ENCODE measurements at regions not wholly inside any gene's neighbourhood (a gene's known extent, or its start where the extent isn't known, plus 50 kb on each side); places are given as distances from the start of the nearest gene placed in this dataset.

DNA sequence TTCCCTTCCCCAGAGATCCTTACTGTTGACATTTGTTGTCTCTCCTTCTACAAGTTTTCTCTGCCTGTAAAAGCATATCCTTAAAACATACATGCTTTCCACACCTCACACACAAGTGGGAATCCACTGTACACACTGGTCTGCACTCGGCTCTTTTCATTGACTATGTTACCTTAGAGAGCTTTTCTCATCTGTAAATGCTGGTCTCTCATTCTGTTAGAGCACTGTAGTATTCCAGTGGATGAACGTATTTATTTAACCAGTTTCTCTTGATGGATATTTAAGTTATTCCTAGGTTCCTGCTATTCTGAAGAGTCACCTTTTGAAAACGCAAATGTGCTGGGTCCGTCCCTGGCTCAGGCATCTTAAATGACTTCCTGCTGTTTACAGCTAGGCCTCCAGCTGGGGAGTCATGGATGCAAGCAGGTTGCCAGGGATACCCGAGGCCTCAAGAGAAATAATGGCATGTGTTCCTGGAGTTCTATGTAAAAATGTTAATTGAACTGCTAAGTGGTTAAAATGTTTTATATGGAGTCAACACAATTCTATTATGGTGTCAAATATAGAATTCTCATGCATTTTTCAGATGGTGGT, 61.1 kb upstream of the TGM3 start:
- H3K27me3 ChIP-seq (ENCODE audit: insufficient read depth, low read depth, low read length): no peaks in the 10 kb centered on the region
- H3K36me3 ChIP-seq (ENCODE audit: insufficient read depth, low read length): no peaks in the 10 kb centered on the region
- peak overlapping the region; percentile 40 for H3K4me3 ChIP-seq (ENCODE audit: low read length)
- H3K27ac ChIP-seq (ENCODE audit: low read length): peak overlapping the region; percentile 75
- no peaks in the 10 kb centered on the region for H3K9me3 ChIP-seq (ENCODE audit: low read length)
- no peaks in the 10 kb centered on the region for H3K79me2 ChIP-seq (replicated peaks; ENCODE audit: insufficient read depth, low read length)
- peak; percentile 33 for TF ChIP-seq MXI1 (conservative IDR thresholded peaks at IDR 0.05; ENCODE audit: poor library complexity, severe bottlenecking)
- no peak for TF ChIP-seq RAD21 (conservative IDR thresholded peaks at IDR 0.05)
- peak; percentile 78 for TF ChIP-seq EP300 (conservative IDR thresholded peaks at IDR 0.05; ENCODE audit: poor library complexity, severe bottlenecking)
- no peak for TF ChIP-seq SMC3 (conservative IDR thresholded peaks at IDR 0.05; ENCODE audit: poor library complexity)
- TF ChIP-seq EZH2 (IDR thresholded peaks at IDR 0.05; ENCODE audit: borderline replicate concordance, insufficient read depth, low read length, poor library complexity, severe bottlenecking): no peak
- peak; percentile 74 for TF ChIP-seq POLR2AphosphoS5 (IDR thresholded peaks at IDR 0.05)
- TF ChIP-seq TAF1 (IDR thresholded peaks at IDR 0.05; ENCODE audit: low read depth): no peak
- H3F3A ChIP-seq (ENCODE audit: insufficient read depth, low read length, poor library complexity, severe bottlenecking): peaks cover 4% of the 10 kb centered on the region
- H3K9ac ChIP-seq (ENCODE audit: low read length): peak overlapping the region; percentile 42
- peak overlapping the region; percentile 20 for H3K4me2 ChIP-seq (ENCODE audit: low read length)
- H2AFZ ChIP-seq (ENCODE audit: low read depth, low read length): no peak overlapping the region
- no peaks in the 10 kb centered on the region for H4K20me1 ChIP-seq (ENCODE audit: insufficient read depth)
- H3K9me2 ChIP-seq (ENCODE audit: insufficient read depth, low read length): no peaks in the 10 kb centered on the region

DNA sequence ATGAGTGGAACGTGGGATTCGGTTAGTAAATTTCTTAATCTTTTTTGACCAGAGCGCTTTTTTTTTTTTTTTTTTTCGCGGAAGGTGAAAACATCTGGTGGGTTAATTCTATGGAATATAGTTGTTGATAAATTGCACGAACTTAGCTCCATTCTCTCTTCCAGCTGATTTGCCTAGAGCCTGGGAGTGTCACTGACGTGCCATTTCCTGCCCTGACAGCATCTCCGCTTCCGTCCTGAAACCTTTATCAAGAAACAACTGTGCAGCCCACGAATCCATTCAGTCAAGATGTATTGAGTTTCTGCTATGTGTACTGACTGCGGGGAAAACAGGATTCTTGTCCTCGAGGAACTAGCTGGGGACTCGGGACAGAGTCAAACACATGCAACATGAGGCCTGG, 59.5 kb upstream of the TGM3 start:
- H4K20me1 ChIP-seq (ENCODE audit: insufficient read depth): no peaks in the 10 kb centered on the region
- no peak overlapping the region for H3K4me2 ChIP-seq (ENCODE audit: low read length)
- no peak overlapping the region for H2AFZ ChIP-seq (ENCODE audit: low read depth, low read length)
- TF ChIP-seq POLR2AphosphoS5 (IDR thresholded peaks at IDR 0.05): no peak
- TF ChIP-seq RAD21 (conservative IDR thresholded peaks at IDR 0.05): no peak
- no peak for TF ChIP-seq EZH2 (IDR thresholded peaks at IDR 0.05; ENCODE audit: borderline replicate concordance, insufficient read depth, low read length, poor library complexity, severe bottlenecking)
- no peak for TF ChIP-seq TAF1 (IDR thresholded peaks at IDR 0.05; ENCODE audit: low read depth)
- TF ChIP-seq EP300 (conservative IDR thresholded peaks at IDR 0.05; ENCODE audit: poor library complexity, severe bottlenecking): no peak
- TF ChIP-seq, protein P1, sequence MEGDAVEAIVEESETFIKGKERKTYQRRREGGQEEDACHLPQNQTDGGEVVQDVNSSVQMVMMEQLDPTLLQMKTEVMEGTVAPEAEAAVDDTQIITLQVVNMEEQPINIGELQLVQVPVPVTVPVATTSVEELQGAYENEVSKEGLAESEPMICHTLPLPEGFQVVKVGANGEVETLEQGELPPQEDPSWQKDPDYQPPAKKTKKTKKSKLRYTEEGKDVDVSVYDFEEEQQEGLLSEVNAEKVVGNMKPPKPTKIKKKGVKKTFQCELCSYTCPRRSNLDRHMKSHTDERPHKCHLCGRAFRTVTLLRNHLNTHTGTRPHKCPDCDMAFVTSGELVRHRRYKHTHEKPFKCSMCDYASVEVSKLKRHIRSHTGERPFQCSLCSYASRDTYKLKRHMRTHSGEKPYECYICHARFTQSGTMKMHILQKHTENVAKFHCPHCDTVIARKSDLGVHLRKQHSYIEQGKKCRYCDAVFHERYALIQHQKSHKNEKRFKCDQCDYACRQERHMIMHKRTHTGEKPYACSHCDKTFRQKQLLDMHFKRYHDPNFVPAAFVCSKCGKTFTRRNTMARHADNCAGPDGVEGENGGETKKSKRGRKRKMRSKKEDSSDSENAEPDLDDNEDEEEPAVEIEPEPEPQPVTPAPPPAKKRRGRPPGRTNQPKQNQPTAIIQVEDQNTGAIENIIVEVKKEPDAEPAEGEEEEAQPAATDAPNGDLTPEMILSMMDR (IDR thresholded peaks at IDR 0.05; ENCODE audit: poor library complexity, severe bottlenecking): no peak
- no peak for TF ChIP-seq MXI1 (conservative IDR thresholded peaks at IDR 0.05; ENCODE audit: poor library complexity, severe bottlenecking)
- TF ChIP-seq, protein P2, sequence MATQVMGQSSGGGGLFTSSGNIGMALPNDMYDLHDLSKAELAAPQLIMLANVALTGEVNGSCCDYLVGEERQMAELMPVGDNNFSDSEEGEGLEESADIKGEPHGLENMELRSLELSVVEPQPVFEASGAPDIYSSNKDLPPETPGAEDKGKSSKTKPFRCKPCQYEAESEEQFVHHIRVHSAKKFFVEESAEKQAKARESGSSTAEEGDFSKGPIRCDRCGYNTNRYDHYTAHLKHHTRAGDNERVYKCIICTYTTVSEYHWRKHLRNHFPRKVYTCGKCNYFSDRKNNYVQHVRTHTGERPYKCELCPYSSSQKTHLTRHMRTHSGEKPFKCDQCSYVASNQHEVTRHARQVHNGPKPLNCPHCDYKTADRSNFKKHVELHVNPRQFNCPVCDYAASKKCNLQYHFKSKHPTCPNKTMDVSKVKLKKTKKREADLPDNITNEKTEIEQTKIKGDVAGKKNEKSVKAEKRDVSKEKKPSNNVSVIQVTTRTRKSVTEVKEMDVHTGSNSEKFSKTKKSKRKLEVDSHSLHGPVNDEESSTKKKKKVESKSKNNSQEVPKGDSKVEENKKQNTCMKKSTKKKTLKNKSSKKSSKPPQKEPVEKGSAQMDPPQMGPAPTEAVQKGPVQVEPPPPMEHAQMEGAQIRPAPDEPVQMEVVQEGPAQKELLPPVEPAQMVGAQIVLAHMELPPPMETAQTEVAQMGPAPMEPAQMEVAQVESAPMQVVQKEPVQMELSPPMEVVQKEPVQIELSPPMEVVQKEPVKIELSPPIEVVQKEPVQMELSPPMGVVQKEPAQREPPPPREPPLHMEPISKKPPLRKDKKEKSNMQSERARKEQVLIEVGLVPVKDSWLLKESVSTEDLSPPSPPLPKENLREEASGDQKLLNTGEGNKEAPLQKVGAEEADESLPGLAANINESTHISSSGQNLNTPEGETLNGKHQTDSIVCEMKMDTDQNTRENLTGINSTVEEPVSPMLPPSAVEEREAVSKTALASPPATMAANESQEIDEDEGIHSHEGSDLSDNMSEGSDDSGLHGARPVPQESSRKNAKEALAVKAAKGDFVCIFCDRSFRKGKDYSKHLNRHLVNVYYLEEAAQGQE (IDR thresholded peaks at IDR 0.05; ENCODE audit: borderline replicate concordance): no peak
- TF ChIP-seq SMC3 (conservative IDR thresholded peaks at IDR 0.05; ENCODE audit: poor library complexity): no peak
- H3K36me3 ChIP-seq (ENCODE audit: insufficient read depth, low read length): no peaks in the 10 kb centered on the region
- H3K79me2 ChIP-seq (replicated peaks; ENCODE audit: insufficient read depth, low read length): no peaks in the 10 kb centered on the region
- peaks cover 4% of the 10 kb centered on the region for H3F3A ChIP-seq (ENCODE audit: insufficient read depth, low read length, poor library complexity, severe bottlenecking)
- H3K9ac ChIP-seq (ENCODE audit: low read length): no peak overlapping the region
- no peaks in the 10 kb centered on the region for H3K27me3 ChIP-seq (ENCODE audit: insufficient read depth, low read depth, low read length)
- H3K27ac ChIP-seq (ENCODE audit: low read length): no peak overlapping the region
- no peaks in the 10 kb centered on the region for H3K9me2 ChIP-seq (ENCODE audit: insufficient read depth, low read length)
- no peaks in the 10 kb centered on the region for H3K9me3 ChIP-seq (ENCODE audit: low read length)
- no peak overlapping the region for H3K4me3 ChIP-seq (ENCODE audit: low read length)

All from neural cell (in vitro differentiated cells).